K562 (cell line): ENCODE measurements at regions not wholly inside any gene's neighbourhood (a gene's known extent, or its start where the extent isn't known, plus 50 kb on each side); places are given as distances from the start of the nearest gene placed in this dataset.

Experiments
- ATAC-seq: fragments of 200-7000 bp; cut with Tn5 transposase; 3 replicates; pipeline ENCODE4 v1.9.1; 2020; ENCODE audit warnings: moderate library complexity
- BruUV-seq: library from RNA; stranded (reverse); fragments of 400-500 nt; replicated peaks from 2 replicates; lab custom pipeline; 2021; lab: Mats Ljungman, UMichigan
- CTCF ChIA-PET: fragments of 300-600 bp; formaldehyde crosslinking; extraction: SDS; loops from one replicate; lab custom pipeline; 2021; ENCODE audit warnings: low intra/inter-chr PET ratio; lab: Yijun Ruan, JAX
- POLR2A ChIA-PET: fragments of 300-600, 350-650 bp; sonication (Branson Sonifier 250); formaldehyde crosslinking; extraction: SDS; loops from one replicate; lab custom pipeline; 2021; ENCODE audit warnings: antibody characterized with exemption, inconsistent platforms; lab: Yijun Ruan, JAX
- DNase-seq, 4 experiments: peaks; one replicate each; pipeline versions ENCODE4 v3.0.0 to v3.0.0-alpha.2; 2011 to 2018; ENCODE audit warnings: low spot score in 3 of 4, mixed read lengths in 3 of 4; ENCODE audit errors: extremely low read depth in 1 of 4
- FAIRE-seq: peaks from 2 replicates; lab custom pipeline; 2011; peaks lifted over from hg19 to GRCh38; lab: Jason Lieb, UNC
- H2AFZ ChIP-seq: 2 replicates; pipeline ENCODE4 v1.6.0; 2011; ENCODE audit warnings: low read depth, low read length, control low read depth, inconsistent platforms
- H3K27ac ChIP-seq: fragments of 200-600 bp; 3 replicates; pipeline ENCODE4 v1.8.0; 2011; ENCODE audit warnings: low read depth, mild to moderate bottlenecking, control low read depth, inconsistent platforms, low read length, moderate library complexity, mixed read lengths; ENCODE audit errors: extremely low read depth
- H3K27me3 ChIP-seq, 2 experiments: fragments of 300-600 bp in 1 of 2; 2 replicates in 1 of 2; 3 replicates in 1 of 2; pipeline versions ENCODE4 v1.6.0 to v1.8.0; 2011; ENCODE audit warnings: inconsistent platforms in 2 of 2, low read length in 2 of 2, mild to moderate bottlenecking in 1 of 2, mixed read lengths in 1 of 2, moderate library complexity in 1 of 2; ENCODE audit not compliant: control insufficient read depth in 2 of 2, insufficient read depth in 2 of 2
- H3K36me3 ChIP-seq: fragments of 300-600 bp; 3 replicates; pipeline ENCODE4 v1.8.0; 2011; ENCODE audit warnings: mild to moderate bottlenecking, low read length, inconsistent platforms; ENCODE audit not compliant: control insufficient read depth, insufficient read depth
- H3K4me1 ChIP-seq, 2 experiments: fragments of 200-600 bp in 1 of 2; replicated peaks in 1 of 2; 2 replicates in 1 of 2; 3 replicates in 1 of 2; pipeline versions ENCODE4 v1.5.1 to v1.8.0; 2011; ENCODE audit warnings: inconsistent platforms in 2 of 2, low read length in 2 of 2, mild to moderate bottlenecking in 1 of 2, mixed read lengths in 1 of 2, moderate library complexity in 1 of 2; ENCODE audit not compliant: control insufficient read depth in 2 of 2, insufficient read depth in 2 of 2
- H3K4me2 ChIP-seq: 2 replicates; pipeline ENCODE4 v1.6.1; 2011; ENCODE audit warnings: low read length, control low read depth, inconsistent platforms, mixed read lengths; ENCODE audit not compliant: insufficient read depth
- H3K4me3 ChIP-seq: fragments of 200-600 bp; sonication (generic), shearing (Covaris generic); 2 replicates; pipeline ENCODE4 v1.5.1; 2016; ENCODE audit warnings: control low read depth, inconsistent platforms
- H3K79me2 ChIP-seq: fragments of 200-600 bp; 3 replicates; pipeline ENCODE4 v1.8.0; 2011; ENCODE audit warnings: low read length, inconsistent platforms; ENCODE audit not compliant: control insufficient read depth, insufficient read depth
- H3K9ac ChIP-seq, 2 experiments: 2 replicates each; pipeline versions ENCODE4 v1.6.0 to v1.6.1; 2011; ENCODE audit warnings: low read depth in 2 of 2, low read length in 2 of 2, control low read depth in 1 of 2, inconsistent platforms in 1 of 2, mild to moderate bottlenecking in 1 of 2, mixed read lengths in 1 of 2; ENCODE audit not compliant: insufficient read depth in 1 of 2
- H3K9me1 ChIP-seq: one replicate; pipeline ENCODE4 v1.6.0; 2011; ENCODE audit warnings: inconsistent platforms, mild to moderate bottlenecking, low read length, moderate library complexity; ENCODE audit not compliant: control insufficient read depth, insufficient read depth
- H3K9me3 ChIP-seq: replicated peaks from 2 replicates; pipeline ENCODE4 v1.5.1; 2011; ENCODE audit warnings: low read depth, low read length, inconsistent platforms; ENCODE audit not compliant: control insufficient read depth, insufficient read depth
- H4K20me1 ChIP-seq: replicated peaks from 2 replicates; pipeline ENCODE4 v1.6.1; 2011; ENCODE audit warnings: low read length, inconsistent platforms, mixed read lengths; ENCODE audit not compliant: control insufficient read depth, insufficient read depth
- BACH1 ChIP-seq: fragments of 200-800 bp; sonication (Bioruptor generic); IDR thresholded peaks from 2 replicates; pipeline ENCODE4 v1.6.1; 2016; ENCODE audit warnings: missing genetic modification characterization, missing compliant biosample characterization
- HNRNPK ChIP-seq: fragments of 200-400 bp; formaldehyde crosslinking; IDR thresholded peaks from one replicate; pipeline ENCODE4 v1.6.1; 2018; ENCODE audit warnings: mild to moderate bottlenecking, low read depth, low read length; ENCODE audit not compliant: poor library complexity, severe bottlenecking
- MAFF ChIP-seq: IDR thresholded peaks from 2 replicates; pipeline ENCODE4 v1.6.1; 2012; ENCODE audit warnings: low read length, improper control_type of control experiment
- NFE2 ChIP-seq: IDR thresholded peaks from 2 replicates; pipeline ENCODE4 v1.6.1; 2014; ENCODE audit warnings: antibody characterized with exemption, low read depth
- PHF8 ChIP-seq: fragments of 200-600 bp; sonication (generic); IDR thresholded peaks from 2 replicates; pipeline ENCODE4 v1.6.1; 2012; ENCODE audit warnings: mixed run types, mild to moderate bottlenecking, inconsistent platforms, low read length, moderate library complexity, borderline replicate concordance
- RAD51 ChIP-seq: fragments of 450-650 bp; IDR thresholded peaks from 2 replicates; pipeline ENCODE4 v1.7.1; 2016; ENCODE audit warnings: low read depth, mild to moderate bottlenecking, borderline replicate concordance
- RBM17 ChIP-seq: fragments of 200-400 bp; formaldehyde crosslinking; IDR thresholded peaks from 2 replicates; pipeline ENCODE4 v1.6.1; 2017; ENCODE audit warnings: low read depth, mild to moderate bottlenecking, low read length, borderline replicate concordance
- SAFB ChIP-seq: fragments of 200-400 bp; formaldehyde crosslinking; IDR thresholded peaks from 2 replicates; pipeline ENCODE4 v1.6.1; 2017; ENCODE audit warnings: low read depth, low read length, borderline replicate concordance
- SMARCA5 ChIP-seq: fragments of 450-650 bp; IDR thresholded peaks from 2 replicates; pipeline ENCODE4 v1.6.1; 2016
- THRAP3 ChIP-seq: fragments of 450-650 bp; IDR thresholded peaks from 2 replicates; pipeline ENCODE4 v1.6.1; 2016; ENCODE audit warnings: mild to moderate bottlenecking, inconsistent platforms, borderline replicate concordance
- YY1 ChIP-seq, 3 experiments: IDR thresholded peaks; 2 replicates each; pipeline ENCODE4 v1.6.1; 2011; ENCODE audit warnings: low read length in 2 of 3, mild to moderate bottlenecking in 2 of 3, moderate library complexity in 2 of 3, borderline replicate concordance in 1 of 3, control low read depth in 1 of 3, low read depth in 1 of 3; ENCODE audit not compliant: insufficient read depth in 3 of 3, insufficient replicate concordance in 2 of 3, control insufficient read depth in 1 of 3, insufficient read length in 1 of 3; ENCODE audit errors: extremely low read depth in 1 of 3
- WGBS: fragments of 100-300 bp; shearing (Covaris generic); methylation state at CpG from one replicate; pipeline ENCODE4 v1.1.6; 2016; ENCODE audit warnings: low coverage, mixed read lengths; ENCODE audit not compliant: insufficient coverage; ENCODE audit errors: missing lambda C conversion rate; 5-methylcytosine and 5-hydroxymethylcytosine counted together
- in situ Hi-C: fragments of 300-500 bp; cut with MboI; formaldehyde crosslinking; loops from 4 replicates; pipeline ENCODE4 v1.15.0; 2018; ENCODE audit warnings: inconsistent platforms, mixed read lengths
- intact Hi-C: fragments of 100-400 bp; cut with micrococcal nuclease; formaldehyde crosslinking; loops from 2 replicates; pipeline ENCODE4 v1.14.2; 2022
- TF ChIP-seq, protein P1 (sequence below): fragments of 450-650 bp; formaldehyde crosslinking; IDR thresholded peaks from 2 replicates; pipeline ENCODE4 v1.4.0; 2020; ENCODE audit warnings: mild to moderate bottlenecking, moderate library complexity

DNA sequence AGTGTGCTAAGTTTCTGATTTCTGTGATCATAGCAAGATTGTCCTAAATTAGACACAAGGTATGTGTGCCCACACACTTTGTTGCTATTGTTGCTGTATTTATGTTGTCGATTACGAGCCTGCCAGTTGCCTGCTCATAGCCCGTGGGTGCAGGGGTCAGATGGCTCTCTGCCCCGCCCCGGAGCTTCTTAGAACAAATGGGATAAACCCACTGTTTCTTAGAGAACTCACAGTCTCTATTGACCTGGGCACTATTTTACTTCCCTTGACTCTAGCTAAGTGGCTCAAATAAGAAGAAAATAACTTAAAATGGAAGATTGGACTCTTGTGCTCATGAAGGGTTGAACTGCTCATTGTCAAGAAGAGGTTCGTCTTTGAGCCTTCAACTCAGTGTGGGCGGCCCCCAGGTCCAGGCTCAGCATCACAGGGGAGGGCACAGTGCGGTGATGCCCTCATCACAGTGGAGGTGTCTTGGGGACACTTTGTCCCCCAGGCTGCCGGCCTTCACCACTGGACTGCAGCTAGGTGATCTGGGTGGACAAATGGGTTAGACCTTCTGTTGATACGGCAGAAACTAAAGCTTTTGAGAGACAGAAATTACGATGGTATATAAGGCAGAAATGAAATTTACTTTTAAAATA lies 155.5 kb downstream of the TENT4A start:
- H3K9me1 ChIP-seq: no peaks in the 10 kb centered on the region
- ChIA-PET POLR2A (no interaction called here), CTCF (no interaction called here)
- no peaks in the 10 kb centered on the region for H3K79me2 ChIP-seq
- no peaks in the 10 kb centered on the region for H3K36me3 ChIP-seq
- no peak overlapping the region for H3K4me2 ChIP-seq
- H3K27me3 ChIP-seq: peaks cover 3 to 5% of the 10 kb centered on the region in 2 experiments; a peak in 2 of 5 replicates
- no peaks in the 10 kb centered on the region for H3K9me3 ChIP-seq
- FAIRE-seq (no peak), DNase-seq (no peak), ATAC-seq (no peak)
- WGBS: under 1% methylated on average over 9 of the region's 11 CpGs
- no peak overlapping the region for H3K4me3 ChIP-seq
- no peak overlapping the region for H3K9ac ChIP-seq
- no peak overlapping the region for H2AFZ ChIP-seq
- H3K4me1 ChIP-seq: peaks cover 0 to 2% of the 10 kb centered on the region in 2 experiments; a peak in 1 of 5 replicates
- H3K27ac ChIP-seq: no peak overlapping the region
- peak; percentile 39 for TF ChIP-seq MAFF
- TF ChIP-seq NFE2: 0 out of 2 replicates have a peak, but pooled peaks have one; percentile 21
- TF ChIP-seq RBM17: no peak
- H4K20me1 ChIP-seq: no peaks in the 10 kb centered on the region
- in situ Hi-C loops: no loop called here
- no TSS peak for BruUV-seq
- intact Hi-C loops: no loop called here

DNA sequence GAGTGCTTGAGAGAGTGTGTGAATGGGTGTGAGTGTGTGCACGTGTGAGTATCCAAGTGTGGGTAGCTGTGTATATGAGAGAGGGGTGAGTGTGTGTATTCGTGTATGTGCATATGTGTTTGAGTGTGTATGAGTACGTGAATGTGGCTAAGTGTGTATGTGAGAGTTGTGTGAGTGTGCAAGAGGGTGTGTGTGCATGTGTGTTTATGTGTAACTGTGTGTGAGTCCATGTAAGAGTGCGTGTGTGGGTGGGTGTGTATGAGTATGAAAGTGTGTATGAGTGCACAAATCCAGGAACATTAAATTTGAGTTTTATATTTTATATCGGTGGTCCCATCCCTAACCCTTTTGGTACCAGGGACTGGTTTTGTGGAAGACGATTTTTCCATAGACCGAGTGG lies 156.4 kb downstream of the TENT4A start:
- Histone ChIP-seq H3K9me3 (no peaks in the 10 kb centered on the region), H3K4me2 (no peak overlapping the region), H3K27ac (no peak overlapping the region), H3K36me3 (no peaks in the 10 kb centered on the region), H3K4me3 (no peak overlapping the region), H3K4me1 (peaks cover 0 to 2% of the 10 kb centered on the region in 2 experiments; a peak in 1 of 5 replicates), H3K9ac (no peak overlapping the region), H4K20me1 (no peaks in the 10 kb centered on the region), H3K9me1 (no peaks in the 10 kb centered on the region), H2AFZ (no peak overlapping the region), H3K27me3 (peaks cover 3 to 5% of the 10 kb centered on the region in 2 experiments; a peak in 2 of 5 replicates), H3K79me2 (no peaks in the 10 kb centered on the region)
- BruUV-seq: no TSS peak
- ChIA-PET CTCF (no interaction called here), POLR2A (no interaction called here)
- ATAC-seq: no peak
- WGBS: under 1% methylated on average over 7 of the region's 7 CpGs
- in situ Hi-C loops: no loop called here
- FAIRE-seq: no peak
- intact Hi-C loops: no loop called here
- no peak for DNase-seq
- TF ChIP-seq, protein P1, sequence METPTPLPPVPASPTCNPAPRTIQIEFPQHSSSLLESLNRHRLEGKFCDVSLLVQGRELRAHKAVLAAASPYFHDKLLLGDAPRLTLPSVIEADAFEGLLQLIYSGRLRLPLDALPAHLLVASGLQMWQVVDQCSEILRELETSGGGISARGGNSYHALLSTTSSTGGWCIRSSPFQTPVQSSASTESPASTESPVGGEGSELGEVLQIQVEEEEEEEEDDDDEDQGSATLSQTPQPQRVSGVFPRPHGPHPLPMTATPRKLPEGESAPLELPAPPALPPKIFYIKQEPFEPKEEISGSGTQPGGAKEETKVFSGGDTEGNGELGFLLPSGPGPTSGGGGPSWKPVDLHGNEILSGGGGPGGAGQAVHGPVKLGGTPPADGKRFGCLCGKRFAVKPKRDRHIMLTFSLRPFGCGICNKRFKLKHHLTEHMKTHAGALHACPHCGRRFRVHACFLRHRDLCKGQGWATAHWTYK (CRISPR knock-in tag): no peak
- TF ChIP-seq SMARCA5 (no peak), YY1 (IDR thresholded peaks at IDR 0.05; ENCODE audit: borderline replicate concordance in 1 of 3, control insufficient read depth in 1 of 3, extremely low read depth in 1 of 3, insufficient read depth in 3 of 3, insufficient read length in 1 of 3, insufficient replicate concordance in 2 of 3, low read depth in 1 of 3, low read length in 2 of 3) (no peak), RAD51 (no peak), BACH1 (no peak), HNRNPK (no peak), THRAP3 (no peak), SAFB (no peak), PHF8 (no peak)
